ENCODE measurements at regions not wholly inside any gene's neighbourhood (a gene's known extent, or its start where the extent isn't known, plus 50 kb on each side); places are given as distances from the start of the nearest gene placed in this dataset.

GRCh38 chr5:5650949-5651348, 228.5 kb downstream of the ICE1 start:
- Histone ChIP-seq H3K27me3 (replicated peaks; ENCODE audit: control insufficient read depth, insufficient read depth, low read length) (no peaks in the 10 kb centered on the region), H3K4me3 (replicated peaks; ENCODE audit: low read depth, low read length) (no peak overlapping the region), H3K36me3 (ENCODE audit: control insufficient read depth, insufficient read depth, low read length) (no peaks in the 10 kb centered on the region)
- TF ChIP-seq, protein P1, sequence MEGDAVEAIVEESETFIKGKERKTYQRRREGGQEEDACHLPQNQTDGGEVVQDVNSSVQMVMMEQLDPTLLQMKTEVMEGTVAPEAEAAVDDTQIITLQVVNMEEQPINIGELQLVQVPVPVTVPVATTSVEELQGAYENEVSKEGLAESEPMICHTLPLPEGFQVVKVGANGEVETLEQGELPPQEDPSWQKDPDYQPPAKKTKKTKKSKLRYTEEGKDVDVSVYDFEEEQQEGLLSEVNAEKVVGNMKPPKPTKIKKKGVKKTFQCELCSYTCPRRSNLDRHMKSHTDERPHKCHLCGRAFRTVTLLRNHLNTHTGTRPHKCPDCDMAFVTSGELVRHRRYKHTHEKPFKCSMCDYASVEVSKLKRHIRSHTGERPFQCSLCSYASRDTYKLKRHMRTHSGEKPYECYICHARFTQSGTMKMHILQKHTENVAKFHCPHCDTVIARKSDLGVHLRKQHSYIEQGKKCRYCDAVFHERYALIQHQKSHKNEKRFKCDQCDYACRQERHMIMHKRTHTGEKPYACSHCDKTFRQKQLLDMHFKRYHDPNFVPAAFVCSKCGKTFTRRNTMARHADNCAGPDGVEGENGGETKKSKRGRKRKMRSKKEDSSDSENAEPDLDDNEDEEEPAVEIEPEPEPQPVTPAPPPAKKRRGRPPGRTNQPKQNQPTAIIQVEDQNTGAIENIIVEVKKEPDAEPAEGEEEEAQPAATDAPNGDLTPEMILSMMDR (IDR thresholded peaks at IDR 0.05; ENCODE audit: insufficient read depth, low read length, poor library complexity, severe bottlenecking): no peak
- no peak for DNase-seq (ENCODE audit: extremely low read depth, insufficient read length)

DNA sequence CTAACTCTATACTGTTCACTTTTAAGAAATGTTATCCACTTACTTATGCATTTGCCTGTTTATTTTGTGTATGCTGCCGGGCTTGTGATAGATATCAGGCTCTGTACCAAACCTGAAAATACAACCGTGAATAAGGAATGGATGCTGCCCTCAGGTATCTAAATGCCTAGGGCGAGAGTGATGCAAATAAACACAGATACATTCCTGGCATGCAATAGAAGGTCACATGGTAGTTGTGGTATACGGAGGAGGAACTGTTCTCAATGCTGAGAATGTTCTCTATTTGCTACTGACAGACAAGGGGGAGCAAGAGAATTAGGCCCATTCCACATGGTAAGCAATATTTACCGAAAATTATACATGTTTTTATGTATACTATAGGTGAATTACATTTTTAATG, 227.8 kb downstream of the ICE1 start:
- TF ChIP-seq, protein P1 (IDR thresholded peaks at IDR 0.05; ENCODE audit: insufficient read depth, low read length, poor library complexity, severe bottlenecking): no peak
- DNase-seq (ENCODE audit: extremely low read depth, insufficient read length): no peak
- no peaks in the 10 kb centered on the region for H3K27me3 ChIP-seq (replicated peaks; ENCODE audit: control insufficient read depth, insufficient read depth, low read length)
- H3K36me3 ChIP-seq (ENCODE audit: control insufficient read depth, insufficient read depth, low read length): no peaks in the 10 kb centered on the region
- H3K4me3 ChIP-seq (replicated peaks; ENCODE audit: low read depth, low read length): no peak overlapping the region

DNA sequence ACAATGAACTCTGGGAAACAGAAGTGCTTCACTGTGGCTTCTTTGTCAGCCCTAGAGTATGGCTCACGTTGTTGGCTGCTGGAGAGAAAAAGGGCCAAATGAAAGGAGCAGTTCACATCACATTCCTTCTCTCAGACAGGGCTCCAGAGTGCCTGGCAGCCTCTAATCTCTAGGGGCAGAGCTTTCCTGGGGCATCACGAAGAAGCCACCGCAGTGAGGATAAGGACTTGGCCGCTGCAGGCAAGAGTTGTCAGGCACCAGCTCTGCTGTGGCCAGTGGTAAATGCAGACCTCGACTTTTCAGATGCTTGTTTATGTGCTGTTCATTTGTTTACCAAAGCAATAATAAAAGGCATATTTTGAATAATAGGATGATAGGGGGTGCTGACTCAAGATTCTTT, 227.2 kb downstream of the ICE1 start:
- Histone ChIP-seq H3K27me3 (replicated peaks; ENCODE audit: control insufficient read depth, insufficient read depth, low read length) (no peaks in the 10 kb centered on the region), H3K4me3 (replicated peaks; ENCODE audit: low read depth, low read length) (no peak overlapping the region), H3K36me3 (ENCODE audit: control insufficient read depth, insufficient read depth, low read length) (no peaks in the 10 kb centered on the region)
- TF ChIP-seq, protein P1 (IDR thresholded peaks at IDR 0.05; ENCODE audit: insufficient read depth, low read length, poor library complexity, severe bottlenecking): no peak
- no peak for DNase-seq (ENCODE audit: extremely low read depth, insufficient read length)

GRCh38 chr5:5648694-5649093, 226.2 kb downstream of the ICE1 start:
- no peak for DNase-seq (ENCODE audit: extremely low read depth, insufficient read length)
- Histone ChIP-seq H3K4me3 (replicated peaks; ENCODE audit: low read depth, low read length) (no peak overlapping the region), H3K27me3 (replicated peaks; ENCODE audit: control insufficient read depth, insufficient read depth, low read length) (no peaks in the 10 kb centered on the region), H3K36me3 (ENCODE audit: control insufficient read depth, insufficient read depth, low read length) (no peaks in the 10 kb centered on the region)
- TF ChIP-seq, protein P1 (IDR thresholded peaks at IDR 0.05; ENCODE audit: insufficient read depth, low read length, poor library complexity, severe bottlenecking): no peak

DNA sequence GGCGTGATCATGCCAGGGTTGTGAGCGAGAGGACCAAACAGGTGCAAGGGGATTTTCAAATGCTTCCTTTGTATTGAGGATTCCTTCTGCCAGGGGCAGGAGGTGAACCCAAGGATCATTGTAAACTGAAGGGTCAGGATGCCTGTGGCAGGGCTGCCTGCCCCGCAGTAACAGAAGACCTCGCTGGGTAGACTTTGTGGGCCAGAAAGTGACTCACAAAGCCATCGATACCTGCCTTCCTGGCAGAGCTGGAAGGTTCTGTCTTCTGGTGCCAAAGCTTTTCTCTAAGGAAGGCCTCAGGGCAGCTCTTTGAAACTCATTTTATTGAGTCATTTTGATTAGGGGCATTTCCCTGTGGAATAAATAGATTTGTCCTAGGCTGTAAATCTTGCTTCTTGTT, 223.4 kb downstream of the ICE1 start:
- DNase-seq (ENCODE audit: extremely low read depth, insufficient read length): no peak
- H3K27me3 ChIP-seq (replicated peaks; ENCODE audit: control insufficient read depth, insufficient read depth, low read length): no peaks in the 10 kb centered on the region
- TF ChIP-seq, protein P1 (IDR thresholded peaks at IDR 0.05; ENCODE audit: insufficient read depth, low read length, poor library complexity, severe bottlenecking): no peak
- no peak overlapping the region for H3K4me3 ChIP-seq (replicated peaks; ENCODE audit: low read depth, low read length)
- H3K36me3 ChIP-seq (ENCODE audit: control insufficient read depth, insufficient read depth, low read length): no peaks in the 10 kb centered on the region

- Histone ChIP-seq H3K4me3 (replicated peaks; ENCODE audit: low read depth, low read length) (no peak overlapping the region), H3K27me3 (replicated peaks; ENCODE audit: control insufficient read depth, insufficient read depth, low read length) (no peaks in the 10 kb centered on the region), H3K36me3 (ENCODE audit: control insufficient read depth, insufficient read depth, low read length) (no peaks in the 10 kb centered on the region)
- TF ChIP-seq, protein P1 (IDR thresholded peaks at IDR 0.05; ENCODE audit: insufficient read depth, low read length, poor library complexity, severe bottlenecking): no peak
- DNase-seq (ENCODE audit: extremely low read depth, insufficient read length): no peak
These were observed 222.7 kb downstream of the ICE1 start for GRCh38 chr5:5645198-5645597.
